GM19023 (cell line): ENCODE measurements at regions not wholly inside any gene's neighbourhood (a gene's known extent, or its start where the extent isn't known, plus 50 kb on each side); places are given as distances from the start of the nearest gene placed in this dataset.
"Not testable (repeated sequence)": the region's sequence is repeated elsewhere in the genome, so short reads cannot be mapped to it uniquely, and the experiment has no call there.

Source experiments
- ATAC-seq: cut with Tn5 transposase; IDR thresholded peaks from one replicate; pipeline ENCODE4 v1.9.1; 2021; ENCODE audit warnings: mild to moderate bottlenecking, moderate library complexity; ENCODE audit not compliant: unreplicated experiment

DNA sequence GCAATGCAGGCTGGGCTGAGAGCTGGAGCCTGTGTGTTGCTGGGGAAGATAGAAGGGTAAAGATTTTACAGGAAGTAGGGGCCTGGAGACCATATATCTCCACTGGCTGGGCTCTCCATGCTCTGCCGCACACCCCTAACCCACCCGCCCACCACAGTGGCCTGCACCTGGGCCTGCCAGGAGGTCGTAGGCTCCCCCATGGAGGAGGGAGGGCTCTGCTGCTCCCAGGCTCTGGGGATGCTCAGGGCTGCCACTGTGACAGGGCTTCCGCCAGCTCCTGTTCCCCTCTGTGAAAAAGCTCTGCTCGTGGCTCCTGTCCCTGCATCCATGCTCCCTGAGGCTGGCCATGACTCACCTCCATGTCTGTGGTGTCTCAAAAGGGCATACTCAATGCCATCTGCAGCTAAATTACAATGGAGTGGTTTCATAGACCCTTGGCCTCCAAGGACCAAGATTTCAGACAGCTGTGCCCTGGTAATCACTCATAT lies 106.0 kb downstream of the CXCL12 start:
- no peak for ATAC-seq

GRCh38 chr10:44268435-44268948 lies 116.4 kb downstream of the CXCL12 start:
- ATAC-seq, result not testable (repeated sequence)

DNA sequence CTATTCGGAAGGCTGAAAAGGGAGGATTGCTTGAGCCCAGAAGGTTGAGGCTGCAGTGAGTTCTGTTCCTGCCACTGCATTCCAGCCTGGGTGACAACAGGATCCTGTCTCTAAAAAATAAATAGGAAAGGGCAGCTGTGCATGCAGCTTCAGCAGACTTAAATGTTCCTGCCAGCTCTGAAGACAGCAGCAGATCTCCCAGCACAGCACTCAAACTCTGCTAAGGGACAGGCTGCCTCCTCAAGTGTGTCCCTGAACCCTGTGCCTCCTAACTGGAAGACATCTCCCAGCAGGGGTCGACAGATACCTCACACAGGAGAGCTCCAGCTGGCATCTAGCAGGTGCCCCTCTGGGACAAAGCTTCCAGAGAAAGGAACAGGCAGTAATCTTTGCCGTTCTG lies 117.9 kb downstream of the CXCL12 start:
- no peak for ATAC-seq

- ATAC-seq, result no peak
Measured at GRCh38 chr10:44264244-44264643, 120.7 kb downstream of the CXCL12 start.

DNA sequence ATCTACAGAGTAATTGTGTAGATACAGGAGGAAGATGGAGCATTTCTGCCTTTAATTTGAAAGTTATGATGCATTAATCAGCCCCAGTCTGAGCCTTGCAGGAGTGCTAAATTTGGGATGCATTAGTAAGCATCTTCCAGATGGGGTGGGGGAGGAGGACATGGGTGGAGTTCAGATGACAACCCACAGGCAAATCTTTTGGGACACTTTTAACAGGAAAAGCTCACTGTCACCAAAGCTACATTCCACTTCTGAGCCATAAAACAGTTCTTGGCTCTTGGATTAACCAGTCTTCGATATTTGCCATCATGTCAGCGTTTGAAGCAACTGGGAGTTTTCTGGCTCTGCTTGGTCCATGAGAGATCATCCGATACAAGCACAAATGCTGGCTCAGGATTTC lies 121.1 kb downstream of the CXCL12 start:
- ATAC-seq, result no peak

DNA sequence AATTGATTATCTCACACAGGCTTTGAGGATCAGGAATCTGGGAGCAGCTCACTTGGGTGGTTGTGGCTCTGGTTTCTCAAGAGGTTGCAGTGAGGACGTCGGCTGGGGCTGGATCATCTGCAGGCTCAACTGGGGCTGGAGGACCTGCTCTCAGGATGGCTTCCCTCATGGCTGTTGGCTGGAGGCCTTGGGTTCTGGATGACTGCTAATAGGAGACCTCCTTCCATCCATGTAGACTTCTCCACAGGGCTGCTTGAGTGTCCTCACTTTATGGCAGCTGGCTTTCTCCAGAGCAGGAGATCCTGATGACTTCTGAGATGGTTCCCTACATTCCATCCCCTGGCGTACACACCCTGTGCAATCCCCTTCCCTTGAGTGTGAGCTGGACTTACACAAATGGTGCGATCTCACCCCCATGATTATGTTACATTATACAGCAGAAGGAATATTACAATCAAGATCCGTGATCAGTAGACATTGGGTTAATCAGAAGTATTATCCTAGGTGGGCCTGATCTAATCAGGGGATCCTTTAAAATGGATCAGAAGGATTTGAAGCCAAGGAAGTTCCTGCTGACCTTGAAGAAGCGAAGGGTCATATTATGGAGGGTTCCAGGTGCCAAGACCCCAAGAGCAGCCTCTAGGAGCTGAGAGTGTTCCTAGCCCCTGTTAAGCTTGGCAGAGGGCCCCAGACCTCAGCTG lies 122.2 kb downstream of the CXCL12 start:
- no peak for ATAC-seq

DNA sequence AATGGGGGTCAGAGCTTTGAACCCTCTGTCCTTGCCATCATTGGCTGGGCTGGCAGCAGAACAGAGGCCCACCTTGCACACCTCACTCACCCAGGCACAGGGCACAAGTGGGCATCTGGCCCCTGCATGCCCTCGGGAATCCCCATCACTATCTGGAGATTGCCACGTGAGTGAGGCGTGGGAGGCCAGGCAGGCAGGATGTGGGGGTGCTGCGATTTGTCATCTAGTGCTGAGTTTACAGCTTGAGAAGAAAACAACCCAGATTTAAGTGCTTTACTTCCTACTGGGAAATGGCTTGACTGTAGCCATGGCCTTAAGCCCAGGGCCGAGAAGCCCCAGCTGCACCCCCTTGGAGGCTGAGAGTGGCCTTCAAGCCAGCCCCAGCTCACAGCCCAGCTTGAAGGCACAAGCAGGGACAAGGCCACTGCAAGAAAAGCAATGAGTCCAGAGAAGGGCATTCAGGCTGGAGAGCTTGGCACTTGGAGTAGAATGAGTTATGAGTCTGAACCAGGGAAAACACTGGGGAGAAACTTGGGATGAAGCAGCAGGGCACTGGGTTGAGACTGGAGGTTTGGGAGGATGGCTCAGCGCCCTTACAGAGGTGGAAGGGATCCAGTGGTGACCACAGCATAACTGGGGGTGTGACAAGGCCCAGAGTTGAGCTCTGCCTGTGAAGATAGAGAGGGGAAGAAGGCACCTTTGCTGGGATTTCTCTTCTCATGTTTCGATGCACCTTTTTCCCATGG lies 123.0 kb downstream of the CXCL12 start:
- ATAC-seq, result no peak

DNA sequence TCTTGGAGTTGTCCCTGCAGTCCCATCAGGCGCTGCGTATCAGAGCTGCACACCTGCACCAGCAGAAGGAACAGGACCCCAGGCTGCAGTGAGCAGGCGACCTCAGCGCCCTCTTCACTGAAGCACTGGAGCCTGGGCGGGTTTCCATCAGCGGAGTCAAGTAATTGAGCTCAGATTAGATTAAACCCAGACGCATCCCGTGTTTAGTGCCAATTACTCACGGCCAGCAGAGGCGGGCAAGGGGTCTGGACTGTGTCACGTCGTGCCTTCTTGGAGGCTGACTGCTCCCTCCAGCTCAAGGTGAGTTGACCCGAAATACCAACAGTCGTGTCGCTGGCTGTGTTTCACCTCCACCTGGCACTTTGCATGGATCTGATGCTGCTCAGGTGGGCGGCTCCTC lies 123.6 kb downstream of the CXCL12 start:
- ATAC-seq, result no peak

GRCh38 chr10:44260286-44260928 lies 124.5 kb downstream of the CXCL12 start:
- ATAC-seq, result no peak

DNA sequence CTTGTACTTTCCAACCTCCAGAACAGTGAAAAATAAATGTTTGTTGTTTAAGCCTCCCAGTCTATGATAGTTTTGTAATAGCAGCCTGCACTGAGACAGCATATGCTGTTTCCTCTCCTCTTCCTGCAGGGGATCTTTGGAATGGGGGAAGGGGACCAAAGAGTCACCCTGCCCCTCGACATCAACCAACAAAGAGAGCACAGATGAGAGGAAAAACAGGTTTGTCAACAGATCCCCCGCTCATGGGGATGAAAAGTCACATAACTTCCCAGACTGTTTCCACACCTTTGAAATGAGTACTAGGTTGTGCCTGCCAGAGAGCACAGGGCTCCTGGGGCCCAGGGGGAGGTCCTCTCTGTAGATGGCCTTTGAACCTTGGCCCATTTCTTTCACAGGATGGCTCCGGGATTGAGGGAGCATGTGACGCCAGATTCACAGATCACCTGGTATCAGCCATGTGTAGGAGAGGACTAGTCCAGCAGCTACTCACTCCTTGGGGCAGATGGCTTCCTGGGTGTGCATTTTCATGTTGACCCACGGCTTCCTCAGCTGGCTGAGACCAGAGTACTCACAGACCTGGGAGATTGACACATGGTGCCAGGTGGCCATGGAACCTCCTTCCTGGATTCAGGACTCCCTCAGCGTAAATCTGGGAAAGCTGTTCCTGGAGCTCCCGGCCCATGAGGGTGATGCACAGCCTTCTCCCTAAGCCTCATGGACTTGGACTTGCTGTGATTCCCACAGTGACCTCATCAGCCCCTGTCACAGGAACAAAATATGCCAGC lies 125.6 kb downstream of the CXCL12 start:
- no peak for ATAC-seq

- ATAC-seq, result no peak
Measured at GRCh38 chr10:44258460-44259089, 126.3 kb downstream of the CXCL12 start.

DNA sequence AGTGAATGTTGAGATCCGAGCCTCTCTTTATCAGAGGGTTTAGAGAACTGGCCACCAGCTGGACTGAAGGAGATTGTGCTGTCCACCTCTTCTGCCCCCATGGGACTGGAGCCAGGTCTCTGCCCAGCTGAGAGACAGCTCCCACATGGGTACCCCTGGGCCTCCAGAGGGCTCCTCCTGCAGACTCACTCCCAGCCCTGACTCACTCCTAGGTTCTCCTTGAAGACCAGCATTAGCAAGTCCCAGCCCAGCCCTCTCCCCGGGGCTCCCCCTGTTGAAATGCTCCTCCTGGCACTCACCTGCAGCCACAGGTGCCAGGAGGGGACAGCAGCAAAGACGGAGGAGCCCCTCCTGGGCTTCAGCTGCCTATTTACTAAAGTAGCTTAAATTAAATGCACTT lies 126.9 kb downstream of the CXCL12 start:
- ATAC-seq, result no peak

GRCh38 chr10:44253769-44254462 lies 131.0 kb downstream of the CXCL12 start:
- ATAC-seq, result no peak

DNA sequence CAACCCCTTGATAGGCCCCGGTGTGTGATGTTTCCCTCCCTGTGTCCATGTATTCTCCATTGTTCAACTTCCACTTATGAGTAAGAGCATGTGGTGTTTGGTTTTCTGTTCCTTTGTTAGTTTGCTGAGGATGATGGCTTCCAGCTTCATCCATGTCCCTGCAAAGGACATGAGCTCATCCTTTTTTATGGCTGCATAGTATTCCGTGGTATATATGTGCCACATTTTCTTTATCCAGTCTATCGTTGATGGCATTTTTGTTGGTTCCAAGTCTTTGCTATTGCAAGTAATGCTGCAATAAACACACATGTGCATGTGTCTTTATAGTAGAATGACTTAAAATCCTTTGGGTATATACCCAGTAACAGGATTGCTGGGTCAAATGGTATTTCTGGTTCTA lies 132.3 kb downstream of the CXCL12 start:
- not testable (repeated sequence) for ATAC-seq

- not testable (repeated sequence) for ATAC-seq
Measured at GRCh38 chr10:44249933-44250332, 135.0 kb downstream of the CXCL12 start.

DNA sequence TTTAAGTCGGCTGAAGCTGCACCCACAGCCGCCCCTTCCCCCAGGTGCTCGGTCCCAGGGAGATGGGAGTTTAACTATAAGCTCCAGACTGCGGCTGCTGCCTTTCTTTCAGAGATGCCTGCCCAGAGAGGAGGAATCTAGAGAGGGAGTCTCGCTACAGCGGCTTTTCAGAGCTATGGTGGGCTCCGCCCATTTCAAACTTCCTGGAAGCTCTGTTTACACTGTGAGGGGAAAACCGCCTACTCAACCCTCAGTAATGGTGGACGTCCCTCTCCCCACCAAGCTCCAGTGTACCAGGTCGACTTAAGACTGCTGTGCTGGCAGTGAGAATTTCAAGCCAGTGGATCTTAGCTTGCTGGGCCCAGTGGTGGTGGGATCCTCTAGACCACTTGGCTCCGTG lies 135.4 kb downstream of the CXCL12 start:
- no peak for ATAC-seq

- ATAC-seq, result not testable (repeated sequence)
Measured at GRCh38 chr10:44246700-44247099, 138.2 kb downstream of the CXCL12 start.

DNA sequence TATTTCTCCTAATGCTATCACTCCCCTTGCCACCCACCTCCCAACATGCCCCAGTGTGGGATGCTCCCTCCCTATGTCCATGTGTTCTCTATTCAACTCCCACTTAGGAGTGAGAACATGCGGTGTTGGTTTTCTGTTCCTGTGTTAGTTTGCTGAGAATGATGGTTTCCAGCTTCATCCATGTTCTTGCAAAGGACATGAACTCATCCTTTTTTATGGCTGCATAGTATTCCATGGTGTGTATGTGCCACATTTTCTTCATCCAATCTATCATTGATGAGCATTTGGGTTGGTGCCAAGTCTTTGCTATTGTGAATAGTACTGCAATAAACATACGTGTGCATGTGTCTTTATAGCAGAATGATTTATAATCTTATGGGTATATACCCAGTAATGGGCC lies 138.6 kb downstream of the CXCL12 start:
- ATAC-seq, result not testable (repeated sequence)

- no peak for ATAC-seq
Measured at GRCh38 chr10:44245601-44245938, 139.3 kb downstream of the CXCL12 start.
